ENCODE measurements at regions not wholly inside any gene's neighbourhood (a gene's known extent, or its start where the extent isn't known, plus 50 kb on each side); places are given as distances from the start of the nearest gene placed in this dataset.

- Mint-ChIP-seq H3K36me3 (ENCODE audit: insufficient read depth, unreplicated experiment) (no peaks in the 10 kb centered on the region), H3K27me3 (ENCODE audit: unreplicated experiment) (no peaks in the 10 kb centered on the region), H3K4me1 (ENCODE audit: low read depth, unreplicated experiment) (no peaks in the 10 kb centered on the region), H3K9me3 (ENCODE audit: low read depth, unreplicated experiment) (no peaks in the 10 kb centered on the region), H3K4me3 (ENCODE audit: low read depth, unreplicated experiment) (no peak overlapping the region), H3K27ac (ENCODE audit: unreplicated experiment) (no peak overlapping the region)
- CTCF ChIA-PET, result no interaction called here
- no TSS peak for BruUV-seq (replicated peaks)
- DNase-seq, result no peak
- TF ChIP-seq CTCF (IDR thresholded peaks at IDR 0.05; ENCODE audit: unreplicated experiment), result no peak
- intact Hi-C loops (cut with micrococcal nuclease; ENCODE audit: unreplicated experiment), result no loop called here
Observed at GRCh38 chr12:84698576-84699333, 213.8 kb downstream of the SLC6A15 start.

DNA sequence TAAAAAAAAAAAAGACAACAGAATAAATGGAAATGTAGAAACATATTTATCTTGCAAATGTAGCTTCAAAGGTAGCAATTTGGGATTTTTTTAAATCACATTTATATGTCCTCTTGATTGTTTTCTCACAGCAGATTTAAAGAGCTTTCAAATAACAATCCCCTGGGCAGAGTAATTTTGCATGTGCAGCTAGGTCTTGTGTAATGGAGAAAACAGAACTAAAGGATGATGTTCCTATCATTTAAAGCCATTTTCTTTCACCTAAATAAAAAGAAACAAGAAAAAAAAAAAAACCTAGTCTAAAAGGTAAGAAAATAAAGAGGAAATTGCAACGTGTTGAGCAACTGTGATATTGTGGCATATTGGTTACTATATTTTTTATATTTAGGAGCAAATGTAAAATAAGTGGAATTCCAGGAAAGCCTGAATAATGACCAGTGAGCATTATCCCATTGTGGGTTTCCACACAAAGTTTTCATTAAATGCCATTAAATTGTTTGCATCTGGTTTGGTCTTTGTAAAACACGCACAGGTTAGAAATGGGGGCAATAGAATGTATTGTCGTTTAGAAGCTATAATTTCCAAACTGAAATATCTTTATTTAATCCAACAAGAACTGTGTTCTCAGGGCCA, 215.6 kb downstream of the SLC6A15 start:
- no peak for TF ChIP-seq CTCF (IDR thresholded peaks at IDR 0.05; ENCODE audit: unreplicated experiment)
- Mint-ChIP-seq H3K9me3 (ENCODE audit: low read depth, unreplicated experiment) (no peaks in the 10 kb centered on the region), H3K27ac (ENCODE audit: unreplicated experiment) (no peak overlapping the region), H3K36me3 (ENCODE audit: insufficient read depth, unreplicated experiment) (no peaks in the 10 kb centered on the region), H3K27me3 (ENCODE audit: unreplicated experiment) (no peaks in the 10 kb centered on the region), H3K4me1 (ENCODE audit: low read depth, unreplicated experiment) (no peaks in the 10 kb centered on the region), H3K4me3 (ENCODE audit: low read depth, unreplicated experiment) (no peak overlapping the region)
- no peak for DNase-seq
- CTCF ChIA-PET, result interaction anchor here (1.0 kb wide), 1 partner anchor 9 kb away, joined by 3 read pairs; no protein-coding TSS in a partner anchor
- intact Hi-C loops (cut with micrococcal nuclease; ENCODE audit: unreplicated experiment), result no loop called here
- BruUV-seq (replicated peaks), result no TSS peak

DNA sequence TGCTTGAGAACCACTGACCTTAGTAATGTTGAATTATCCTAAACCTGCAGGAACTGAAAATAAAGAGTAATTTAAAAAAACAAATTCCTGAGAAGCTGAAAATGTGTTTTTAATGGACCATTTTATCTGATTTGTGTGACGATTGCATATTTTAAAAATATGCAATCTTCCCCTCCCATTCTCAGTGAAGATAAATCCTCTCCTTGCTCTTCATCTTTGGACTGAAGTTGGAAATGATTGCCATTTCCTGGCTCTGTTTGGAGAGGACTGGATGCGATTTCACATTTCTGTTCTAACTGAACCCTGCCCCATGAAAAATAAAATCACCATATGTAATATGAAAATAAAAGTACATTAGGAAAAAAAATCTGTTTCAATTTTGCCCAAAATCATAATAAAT, 216.3 kb downstream of the SLC6A15 start:
- no peak overlapping the region for H3K27ac Mint-ChIP-seq (ENCODE audit: unreplicated experiment)
- intact Hi-C loops (cut with micrococcal nuclease; ENCODE audit: unreplicated experiment), result no loop called here
- H3K4me1 Mint-ChIP-seq (ENCODE audit: low read depth, unreplicated experiment), result no peaks in the 10 kb centered on the region
- no peak for TF ChIP-seq CTCF (IDR thresholded peaks at IDR 0.05; ENCODE audit: unreplicated experiment)
- H3K27me3 Mint-ChIP-seq (ENCODE audit: unreplicated experiment), result no peaks in the 10 kb centered on the region
- DNase-seq, result no peak
- BruUV-seq (replicated peaks), result no TSS peak
- H3K36me3 Mint-ChIP-seq (ENCODE audit: insufficient read depth, unreplicated experiment), result no peaks in the 10 kb centered on the region
- CTCF ChIA-PET, result interaction anchor here (1.0 kb wide), 1 partner anchor 10 kb away, joined by 3 read pairs; no protein-coding TSS in a partner anchor
- no peak overlapping the region for H3K4me3 Mint-ChIP-seq (ENCODE audit: low read depth, unreplicated experiment)
- no peaks in the 10 kb centered on the region for H3K9me3 Mint-ChIP-seq (ENCODE audit: low read depth, unreplicated experiment)

- CTCF ChIA-PET, result no interaction called here
- Mint-ChIP-seq H3K4me3 (ENCODE audit: low read depth, unreplicated experiment) (no peak overlapping the region), H3K27ac (ENCODE audit: unreplicated experiment) (no peak overlapping the region), H3K9me3 (ENCODE audit: low read depth, unreplicated experiment) (no peaks in the 10 kb centered on the region), H3K36me3 (ENCODE audit: insufficient read depth, unreplicated experiment) (no peaks in the 10 kb centered on the region), H3K27me3 (ENCODE audit: unreplicated experiment) (no peaks in the 10 kb centered on the region), H3K4me1 (ENCODE audit: low read depth, unreplicated experiment) (no peaks in the 10 kb centered on the region)
- intact Hi-C loops (cut with micrococcal nuclease; ENCODE audit: unreplicated experiment), result no loop called here
- no peak for TF ChIP-seq CTCF (IDR thresholded peaks at IDR 0.05; ENCODE audit: unreplicated experiment)
- no peak for DNase-seq
- BruUV-seq (replicated peaks), result no TSS peak
Observed at GRCh38 chr12:84694116-84694515, 218.5 kb downstream of the SLC6A15 start.
